IMR-90 (cell line): ENCODE measurements at regions not wholly inside any gene's neighbourhood (a gene's known extent, or its start where the extent isn't known, plus 50 kb on each side); places are given as distances from the start of the nearest gene placed in this dataset.
"Not testable (repeated sequence)": the region's sequence is repeated elsewhere in the genome, so short reads cannot be mapped to it uniquely, and the experiment has no call there.

ENCODE experiments used
- ATAC-seq: fragments of 200-7000 bp; cut with Tn5 transposase; 2 replicates; pipeline ENCODE4 v1.9.1; 2020; ENCODE audit warnings: low read depth, mild to moderate bottlenecking, moderate library complexity
- BruUV-seq: library from RNA; stranded (reverse); fragments of 400-500 nt; replicated peaks from 2 replicates; lab custom pipeline; 2021; lab: Mats Ljungman, UMichigan
- CTCF ChIA-PET: fragments of 300-600 bp; formaldehyde crosslinking; extraction: SDS; loops from one replicate; lab custom pipeline; 2021; ENCODE audit warnings: antibody characterized with exemption; lab: Yijun Ruan, JAX
- POLR2A ChIA-PET: fragments of 300-600 bp; sonication (Branson Sonifier 250); formaldehyde crosslinking; loops from one replicate; lab custom pipeline; 2022; ENCODE audit warnings: antibody characterized with exemption; ENCODE audit not compliant: unreplicated experiment; lab: Charles Lee
- DNase-seq: peaks from one replicate; pipeline ENCODE4 v3.0.0; 2013
- H2AFZ ChIP-seq: replicated peaks from 2 replicates; pipeline ENCODE3; 2013; ENCODE audit warnings: low read length, mild to moderate bottlenecking; ENCODE audit not compliant: poor library complexity
- H2AK5ac ChIP-seq: 2 replicates; pipeline ENCODE4 v1.6.1; 2013; ENCODE audit warnings: low read depth, low read length, inconsistent platforms
- H2AK9ac ChIP-seq: replicated peaks from 2 replicates; pipeline ENCODE3; 2013; ENCODE audit warnings: mild to moderate bottlenecking, low read depth, low read length, moderate library complexity; ENCODE audit not compliant: poor library complexity
- H2BK120ac ChIP-seq: 2 replicates; pipeline ENCODE4 v1.6.1; 2013; ENCODE audit warnings: low read depth, low read length, inconsistent platforms
- H2BK15ac ChIP-seq: 3 replicates; pipeline ENCODE4 v1.6.1; 2013; ENCODE audit warnings: low read depth, low read length, inconsistent platforms
- H2BK20ac ChIP-seq: 2 replicates; pipeline ENCODE4 v1.6.1; 2013; ENCODE audit warnings: low read depth, mild to moderate bottlenecking, inconsistent platforms, low read length, moderate library complexity
- H2BK5ac ChIP-seq: 2 replicates; pipeline ENCODE4 v1.6.1; 2013; ENCODE audit warnings: mild to moderate bottlenecking, low read depth, low read length, inconsistent platforms; ENCODE audit not compliant: poor library complexity, severe bottlenecking
- H3K14ac ChIP-seq: replicated peaks from 2 replicates; pipeline ENCODE4 v1.6.1; 2013; ENCODE audit warnings: low read depth, low read length, inconsistent platforms
- H3K18ac ChIP-seq: 2 replicates; pipeline ENCODE4 v1.6.1; 2013; ENCODE audit warnings: low read depth, low read length, control low read depth
- H3K23ac ChIP-seq: 2 replicates; pipeline ENCODE4 v1.6.1; 2013; ENCODE audit warnings: low read depth, low read length, inconsistent platforms
- H3K27ac ChIP-seq: 2 replicates; pipeline ENCODE4 v1.5.1; 2013; ENCODE audit warnings: mild to moderate bottlenecking, control low read depth, low read length; ENCODE audit not compliant: insufficient read depth
- H3K27me3 ChIP-seq: 2 replicates; pipeline ENCODE4 v1.6.1; 2013; ENCODE audit warnings: low read length; ENCODE audit not compliant: control insufficient read depth, insufficient read depth
- H3K36me3 ChIP-seq: 2 replicates; pipeline ENCODE4 v1.6.1; 2013; ENCODE audit warnings: low read length, mixed read lengths; ENCODE audit not compliant: control insufficient read depth, insufficient read depth
- H3K4ac ChIP-seq: 2 replicates; pipeline ENCODE4 v1.6.1; 2013; ENCODE audit warnings: low read depth, low read length, inconsistent platforms
- H3K4me1 ChIP-seq: 2 replicates; pipeline ENCODE4 v1.6.1; 2013; ENCODE audit warnings: low read length, mixed read lengths; ENCODE audit not compliant: control insufficient read depth, insufficient read depth
- H3K4me2 ChIP-seq: 2 replicates; pipeline ENCODE4 v1.6.1; 2013; ENCODE audit warnings: low read depth, mild to moderate bottlenecking, control low read depth, low read length, moderate library complexity
- H3K4me3 ChIP-seq: 2 replicates; pipeline ENCODE4 v1.5.1; 2013; ENCODE audit warnings: low read depth, mild to moderate bottlenecking, control low read depth, low read length, moderate library complexity; ENCODE audit not compliant: insufficient read depth
- H3K56ac ChIP-seq: 2 replicates; pipeline ENCODE4 v1.6.1; 2013; ENCODE audit warnings: low read length, inconsistent platforms; ENCODE audit not compliant: insufficient read depth; ENCODE audit errors: extremely low read depth
- H3K79me1 ChIP-seq, 2 experiments: 2 replicates each; pipeline ENCODE4 v1.6.1; 2013; ENCODE audit warnings: low read length in 2 of 2, inconsistent platforms in 1 of 2, low read depth in 1 of 2
- H3K9ac ChIP-seq: 2 replicates; pipeline ENCODE4 v1.6.1; 2013; ENCODE audit warnings: low read depth, low read length, control low read depth
- H3K9me1 ChIP-seq: 2 replicates; pipeline ENCODE4 v1.6.1; 2013; ENCODE audit warnings: low read length, inconsistent platforms; ENCODE audit not compliant: insufficient read depth
- H3K9me3 ChIP-seq: 2 replicates; pipeline ENCODE4 v1.6.1; 2013; ENCODE audit warnings: low read length; ENCODE audit not compliant: control insufficient read depth, insufficient read depth
- H4K20me1 ChIP-seq: 2 replicates; pipeline ENCODE4 v1.6.1; 2013; ENCODE audit warnings: low read length, inconsistent platforms; ENCODE audit not compliant: insufficient read depth
- H4K5ac ChIP-seq: 2 replicates; pipeline ENCODE4 v1.6.1; 2013; ENCODE audit warnings: mild to moderate bottlenecking, low read depth, low read length, control low read depth
- H4K8ac ChIP-seq, 2 experiments: 2 replicates each; pipeline ENCODE4 v1.6.1; 2013; ENCODE audit warnings: low read depth in 2 of 2, low read length in 2 of 2, control low read depth in 1 of 2, inconsistent platforms in 1 of 2
- H4K91ac ChIP-seq: 2 replicates; pipeline ENCODE4 v1.6.1; 2013; ENCODE audit warnings: low read depth, low read length, inconsistent platforms; ENCODE audit not compliant: insufficient read depth
- FOS ChIP-seq: fragments of 150-350 bp; IDR thresholded peaks from 2 replicates; pipeline ENCODE4 v1.6.1; 2016; ENCODE audit warnings: low read depth, low read length
- MAFK ChIP-seq: IDR thresholded peaks from 2 replicates; pipeline ENCODE4 v1.6.1; 2012; ENCODE audit warnings: low read depth, low read length, improper control_type of control experiment
- MAZ ChIP-seq: IDR thresholded peaks from 2 replicates; pipeline ENCODE4 v1.6.1; 2012; ENCODE audit warnings: low read depth, mild to moderate bottlenecking, low read length, improper control_type of control experiment, moderate library complexity, borderline replicate concordance
- SMC3 ChIP-seq: fragments of 150-350 bp; IDR thresholded peaks from 2 replicates; pipeline ENCODE4 v1.6.1; 2016; ENCODE audit warnings: low read depth, mild to moderate bottlenecking, antibody characterized with exemption, low read length, moderate library complexity
- WGBS, 2 experiments: methylation state at CpG; one replicate each; pipeline versions ENCODE4 v1.1.5 to v1.1.7; 2013; ENCODE audit warnings: missing lambda C conversion rate in 2 of 2; ENCODE audit not compliant: insufficient read length in 1 of 2; ENCODE audit errors: extremely low coverage in 2 of 2; 5-methylcytosine and 5-hydroxymethylcytosine counted together
- dilution Hi-C: fragments of 300-500 bp; cut with HindIII; formaldehyde crosslinking; loops from one replicate; pipeline ENCODE4 v1.14.3; 2018; ENCODE audit warnings: low sequenced_read_pairs; ENCODE audit not compliant: unreplicated experiment
- in situ Hi-C: fragments of 300-500 bp; cut with MboI; formaldehyde crosslinking; loops from 3 replicates; pipeline ENCODE4 v1.14.3; 2019; ENCODE audit warnings: low sequenced_read_pairs, inconsistent platforms, mixed read lengths
- intact Hi-C: fragments of 100-400 bp; cut with micrococcal nuclease; formaldehyde crosslinking; loops from 2 replicates; pipeline ENCODE4 v1.10.0; 2022
- TF ChIP-seq, protein P1 (sequence below): conservative IDR thresholded peaks from 2 replicates; pipeline ENCODE4 v1.5.1; 2012; ENCODE audit warnings: mild to moderate bottlenecking, low read depth, low read length, improper control_type of control experiment

DNA sequence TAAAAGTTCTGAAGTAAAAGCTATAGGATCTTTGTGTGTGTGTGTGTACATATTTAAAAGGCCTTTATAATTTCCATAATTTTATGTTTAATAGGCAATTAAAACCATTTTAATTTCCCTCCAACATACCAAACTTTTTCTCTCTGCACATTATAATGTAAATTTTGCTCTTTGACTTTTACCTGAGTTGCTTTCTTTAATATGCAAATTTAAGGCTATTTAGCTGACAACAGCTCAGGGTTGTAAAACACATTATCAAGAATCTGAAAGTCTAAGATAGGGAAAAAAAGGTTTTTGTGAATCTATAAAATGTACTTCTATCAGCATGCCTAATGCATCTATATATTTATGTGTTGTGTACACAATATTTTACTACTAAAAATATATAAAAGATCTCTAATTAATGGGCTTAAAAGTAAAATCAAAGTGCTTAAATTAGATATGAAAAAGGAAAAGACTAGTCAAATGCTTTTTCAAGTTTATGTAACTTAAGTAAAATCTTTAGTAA lies 239.6 kb upstream of the RAI14 start:
- H3K9me3 ChIP-seq, result peaks cover 2% of the 10 kb centered on the region
- no peak overlapping the region for H2BK120ac ChIP-seq
- no peaks in the 10 kb centered on the region for H3K79me1 ChIP-seq
- H4K8ac ChIP-seq, result no peak overlapping the region
- no peak overlapping the region for H4K5ac ChIP-seq
- H2AK5ac ChIP-seq, result no peak overlapping the region
- DNase-seq (no peak), ATAC-seq (no peak)
- H4K91ac ChIP-seq, result no peak overlapping the region
- TF ChIP-seq MAFK (no peak), FOS (no peak), MAZ (no peak), SMC3 (no peak)
- TF ChIP-seq, protein P1, sequence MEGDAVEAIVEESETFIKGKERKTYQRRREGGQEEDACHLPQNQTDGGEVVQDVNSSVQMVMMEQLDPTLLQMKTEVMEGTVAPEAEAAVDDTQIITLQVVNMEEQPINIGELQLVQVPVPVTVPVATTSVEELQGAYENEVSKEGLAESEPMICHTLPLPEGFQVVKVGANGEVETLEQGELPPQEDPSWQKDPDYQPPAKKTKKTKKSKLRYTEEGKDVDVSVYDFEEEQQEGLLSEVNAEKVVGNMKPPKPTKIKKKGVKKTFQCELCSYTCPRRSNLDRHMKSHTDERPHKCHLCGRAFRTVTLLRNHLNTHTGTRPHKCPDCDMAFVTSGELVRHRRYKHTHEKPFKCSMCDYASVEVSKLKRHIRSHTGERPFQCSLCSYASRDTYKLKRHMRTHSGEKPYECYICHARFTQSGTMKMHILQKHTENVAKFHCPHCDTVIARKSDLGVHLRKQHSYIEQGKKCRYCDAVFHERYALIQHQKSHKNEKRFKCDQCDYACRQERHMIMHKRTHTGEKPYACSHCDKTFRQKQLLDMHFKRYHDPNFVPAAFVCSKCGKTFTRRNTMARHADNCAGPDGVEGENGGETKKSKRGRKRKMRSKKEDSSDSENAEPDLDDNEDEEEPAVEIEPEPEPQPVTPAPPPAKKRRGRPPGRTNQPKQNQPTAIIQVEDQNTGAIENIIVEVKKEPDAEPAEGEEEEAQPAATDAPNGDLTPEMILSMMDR, result no peak
- in situ Hi-C loops, result no loop called here
- H3K9me1 ChIP-seq, result 0 out of 2 replicates have a peak, but pooled peaks cover 3% of the 10 kb centered on the region
- no peak overlapping the region for H3K23ac ChIP-seq
- ChIA-PET POLR2A (no interaction called here), CTCF (interaction anchor here (0.7 kb wide), 1 partner anchor 69 kb away, joined by 3 read pairs; no protein-coding TSS in a partner anchor)
- H3K56ac ChIP-seq, result no peak overlapping the region
- H3K4me3 ChIP-seq, result no peak overlapping the region
- dilution Hi-C loops, result no loop called here
- H3K4me2 ChIP-seq, result no peak overlapping the region
- intact Hi-C loops, result no loop called here
- H2BK15ac ChIP-seq, result no peak overlapping the region
- peaks cover 8% of the 10 kb centered on the region for H3K4me1 ChIP-seq
- H4K20me1 ChIP-seq, result no peaks in the 10 kb centered on the region
- no peak overlapping the region for H2AK9ac ChIP-seq
- no peak overlapping the region for H3K9ac ChIP-seq
- no peak overlapping the region for H3K18ac ChIP-seq
- no peak overlapping the region for H3K27ac ChIP-seq
- no peak overlapping the region for H2BK20ac ChIP-seq
- no peak overlapping the region for H3K14ac ChIP-seq
- H2AFZ ChIP-seq, result no peak overlapping the region
- H3K4ac ChIP-seq, result no peak overlapping the region
- H3K27me3 ChIP-seq, result no peaks in the 10 kb centered on the region
- H2BK5ac ChIP-seq, result no peak overlapping the region
- no TSS peak for BruUV-seq
- H3K36me3 ChIP-seq, result no peaks in the 10 kb centered on the region

DNA sequence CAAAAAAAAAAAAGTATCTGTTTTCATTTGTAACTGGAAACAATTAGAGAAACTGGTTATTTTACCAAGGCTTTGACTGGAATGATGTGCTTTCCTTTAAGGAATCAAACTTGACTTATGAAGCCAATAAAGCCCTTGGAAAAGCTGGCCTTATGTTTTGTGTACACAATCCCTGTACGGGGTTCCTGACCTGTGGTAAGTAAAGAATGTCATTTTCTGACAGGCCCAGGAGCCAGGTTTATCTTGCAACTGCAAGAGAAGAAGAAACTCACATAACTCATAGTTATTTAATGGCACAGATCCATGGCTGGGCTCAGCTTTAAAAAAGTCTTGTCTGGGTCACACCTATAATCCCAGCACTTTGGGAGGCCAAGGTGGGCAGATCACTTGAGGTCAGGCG lies 235.9 kb upstream of the RAI14 start:
- H4K91ac ChIP-seq, H3K14ac ChIP-seq, H2BK20ac ChIP-seq, in situ Hi-C loops, H3K56ac ChIP-seq, H3K79me1 ChIP-seq, H4K8ac ChIP-seq, H3K36me3 ChIP-seq, H3K18ac ChIP-seq, H3K27ac ChIP-seq, H3K4me3 ChIP-seq, H3K9me3 ChIP-seq, H2AK5ac ChIP-seq, H3K4ac ChIP-seq, H3K4me2 ChIP-seq, H4K5ac ChIP-seq, H2BK15ac ChIP-seq, H3K9me1 ChIP-seq, H2AK9ac ChIP-seq, H3K9ac ChIP-seq, H2AFZ ChIP-seq, H3K4me1 ChIP-seq, BruUV-seq, dilution Hi-C loops, H2BK5ac ChIP-seq, H3K27me3 ChIP-seq, H3K23ac ChIP-seq, H4K20me1 ChIP-seq, ATAC-seq, H2BK120ac ChIP-seq, CTCF ChIA-PET, POLR2A ChIA-PET: not testable (repeated sequence)
- peak; percentile 15 for DNase-seq
- intact Hi-C loops, result loop anchor here (10.0 kb wide), 1 partner anchor 145 kb away; no protein-coding TSS in a partner anchor
- no CpG with 5 or more reads among the region's 2 CpGs for WGBS, 2 experiments
